IMR-90 (cell line): ENCODE measurements at regions not wholly inside any gene's neighbourhood (a gene's known extent, or its start where the extent isn't known, plus 50 kb on each side); places are given as distances from the start of the nearest gene placed in this dataset.

ENCODE experiments used
- ATAC-seq: fragments of 200-7000 bp; cut with Tn5 transposase; 2 replicates; pipeline ENCODE4 v1.9.1; 2020; ENCODE audit warnings: low read depth, mild to moderate bottlenecking, moderate library complexity
- BruUV-seq: library from RNA; stranded (reverse); fragments of 400-500 nt; replicated peaks from 2 replicates; lab custom pipeline; 2021; lab: Mats Ljungman, UMichigan
- CTCF ChIA-PET: fragments of 300-600 bp; formaldehyde crosslinking; extraction: SDS; loops from one replicate; lab custom pipeline; 2021; ENCODE audit warnings: antibody characterized with exemption; lab: Yijun Ruan, JAX
- POLR2A ChIA-PET: fragments of 300-600 bp; sonication (Branson Sonifier 250); formaldehyde crosslinking; loops from one replicate; lab custom pipeline; 2022; ENCODE audit warnings: antibody characterized with exemption; ENCODE audit not compliant: unreplicated experiment; lab: Charles Lee
- DNase-seq: peaks from one replicate; pipeline ENCODE4 v3.0.0; 2013
- H2AFZ ChIP-seq: replicated peaks from 2 replicates; pipeline ENCODE3; 2013; ENCODE audit warnings: low read length, mild to moderate bottlenecking; ENCODE audit not compliant: poor library complexity
- H2AK5ac ChIP-seq: 2 replicates; pipeline ENCODE4 v1.6.1; 2013; ENCODE audit warnings: low read depth, low read length, inconsistent platforms
- H2AK9ac ChIP-seq: replicated peaks from 2 replicates; pipeline ENCODE3; 2013; ENCODE audit warnings: mild to moderate bottlenecking, low read depth, low read length, moderate library complexity; ENCODE audit not compliant: poor library complexity
- H2BK120ac ChIP-seq: 2 replicates; pipeline ENCODE4 v1.6.1; 2013; ENCODE audit warnings: low read depth, low read length, inconsistent platforms
- H2BK15ac ChIP-seq: 3 replicates; pipeline ENCODE4 v1.6.1; 2013; ENCODE audit warnings: low read depth, low read length, inconsistent platforms
- H2BK20ac ChIP-seq: 2 replicates; pipeline ENCODE4 v1.6.1; 2013; ENCODE audit warnings: low read depth, mild to moderate bottlenecking, inconsistent platforms, low read length, moderate library complexity
- H2BK5ac ChIP-seq: 2 replicates; pipeline ENCODE4 v1.6.1; 2013; ENCODE audit warnings: mild to moderate bottlenecking, low read depth, low read length, inconsistent platforms; ENCODE audit not compliant: poor library complexity, severe bottlenecking
- H3K14ac ChIP-seq: replicated peaks from 2 replicates; pipeline ENCODE4 v1.6.1; 2013; ENCODE audit warnings: low read depth, low read length, inconsistent platforms
- H3K18ac ChIP-seq: 2 replicates; pipeline ENCODE4 v1.6.1; 2013; ENCODE audit warnings: low read depth, low read length, control low read depth
- H3K23ac ChIP-seq: 2 replicates; pipeline ENCODE4 v1.6.1; 2013; ENCODE audit warnings: low read depth, low read length, inconsistent platforms
- H3K27ac ChIP-seq: 2 replicates; pipeline ENCODE4 v1.5.1; 2013; ENCODE audit warnings: mild to moderate bottlenecking, control low read depth, low read length; ENCODE audit not compliant: insufficient read depth
- H3K27me3 ChIP-seq: 2 replicates; pipeline ENCODE4 v1.6.1; 2013; ENCODE audit warnings: low read length; ENCODE audit not compliant: control insufficient read depth, insufficient read depth
- H3K36me3 ChIP-seq: 2 replicates; pipeline ENCODE4 v1.6.1; 2013; ENCODE audit warnings: low read length, mixed read lengths; ENCODE audit not compliant: control insufficient read depth, insufficient read depth
- H3K4ac ChIP-seq: 2 replicates; pipeline ENCODE4 v1.6.1; 2013; ENCODE audit warnings: low read depth, low read length, inconsistent platforms
- H3K4me1 ChIP-seq: 2 replicates; pipeline ENCODE4 v1.6.1; 2013; ENCODE audit warnings: low read length, mixed read lengths; ENCODE audit not compliant: control insufficient read depth, insufficient read depth
- H3K4me2 ChIP-seq: 2 replicates; pipeline ENCODE4 v1.6.1; 2013; ENCODE audit warnings: low read depth, mild to moderate bottlenecking, control low read depth, low read length, moderate library complexity
- H3K4me3 ChIP-seq: 2 replicates; pipeline ENCODE4 v1.5.1; 2013; ENCODE audit warnings: low read depth, mild to moderate bottlenecking, control low read depth, low read length, moderate library complexity; ENCODE audit not compliant: insufficient read depth
- H3K56ac ChIP-seq: 2 replicates; pipeline ENCODE4 v1.6.1; 2013; ENCODE audit warnings: low read length, inconsistent platforms; ENCODE audit not compliant: insufficient read depth; ENCODE audit errors: extremely low read depth
- H3K79me1 ChIP-seq, 2 experiments: 2 replicates each; pipeline ENCODE4 v1.6.1; 2013; ENCODE audit warnings: low read length in 2 of 2, inconsistent platforms in 1 of 2, low read depth in 1 of 2
- H3K9ac ChIP-seq: 2 replicates; pipeline ENCODE4 v1.6.1; 2013; ENCODE audit warnings: low read depth, low read length, control low read depth
- H3K9me1 ChIP-seq: 2 replicates; pipeline ENCODE4 v1.6.1; 2013; ENCODE audit warnings: low read length, inconsistent platforms; ENCODE audit not compliant: insufficient read depth
- H3K9me3 ChIP-seq: 2 replicates; pipeline ENCODE4 v1.6.1; 2013; ENCODE audit warnings: low read length; ENCODE audit not compliant: control insufficient read depth, insufficient read depth
- H4K20me1 ChIP-seq: 2 replicates; pipeline ENCODE4 v1.6.1; 2013; ENCODE audit warnings: low read length, inconsistent platforms; ENCODE audit not compliant: insufficient read depth
- H4K5ac ChIP-seq: 2 replicates; pipeline ENCODE4 v1.6.1; 2013; ENCODE audit warnings: mild to moderate bottlenecking, low read depth, low read length, control low read depth
- H4K8ac ChIP-seq, 2 experiments: 2 replicates each; pipeline ENCODE4 v1.6.1; 2013; ENCODE audit warnings: low read depth in 2 of 2, low read length in 2 of 2, control low read depth in 1 of 2, inconsistent platforms in 1 of 2
- H4K91ac ChIP-seq: 2 replicates; pipeline ENCODE4 v1.6.1; 2013; ENCODE audit warnings: low read depth, low read length, inconsistent platforms; ENCODE audit not compliant: insufficient read depth
- MAFK ChIP-seq: IDR thresholded peaks from 2 replicates; pipeline ENCODE4 v1.6.1; 2012; ENCODE audit warnings: low read depth, low read length, improper control_type of control experiment
- WGBS, 2 experiments: methylation state at CpG; one replicate each; pipeline versions ENCODE4 v1.1.5 to v1.1.7; 2013; ENCODE audit warnings: missing lambda C conversion rate in 2 of 2; ENCODE audit not compliant: insufficient read length in 1 of 2; ENCODE audit errors: extremely low coverage in 2 of 2; 5-methylcytosine and 5-hydroxymethylcytosine counted together
- dilution Hi-C: fragments of 300-500 bp; cut with HindIII; formaldehyde crosslinking; loops from one replicate; pipeline ENCODE4 v1.14.3; 2018; ENCODE audit warnings: low sequenced_read_pairs; ENCODE audit not compliant: unreplicated experiment
- in situ Hi-C: fragments of 300-500 bp; cut with MboI; formaldehyde crosslinking; loops from 3 replicates; pipeline ENCODE4 v1.14.3; 2019; ENCODE audit warnings: low sequenced_read_pairs, inconsistent platforms, mixed read lengths
- intact Hi-C: fragments of 100-400 bp; cut with micrococcal nuclease; formaldehyde crosslinking; loops from 2 replicates; pipeline ENCODE4 v1.10.0; 2022

GRCh38 chr2:59076079-59076619 lies 835.0 kb upstream of the FANCL start:
- Histone ChIP-seq H3K36me3 (no peaks in the 10 kb centered on the region), H3K27me3 (no peaks in the 10 kb centered on the region), H3K4me3 (no peak overlapping the region), H3K9me1 (no peaks in the 10 kb centered on the region), H3K18ac (no peak overlapping the region), H2AK9ac (no peak overlapping the region), H3K23ac (no peak overlapping the region), H3K4me2 (no peak overlapping the region), H3K79me1 (no peaks in the 10 kb centered on the region), H2BK15ac (no peak overlapping the region), H3K4me1 (no peaks in the 10 kb centered on the region), H3K9ac (no peak overlapping the region), H2AFZ (no peak overlapping the region), H2BK20ac (no peak overlapping the region), H2AK5ac (no peak overlapping the region), H3K56ac (no peak overlapping the region), H2BK120ac (no peak overlapping the region), H3K4ac (no peak overlapping the region), H4K91ac (no peak overlapping the region), H3K27ac (no peak overlapping the region), H3K14ac (no peak overlapping the region), H4K8ac (no peak overlapping the region), H4K5ac (no peak overlapping the region), H4K20me1 (no peaks in the 10 kb centered on the region), H3K9me3 (no peaks in the 10 kb centered on the region), H2BK5ac (no peak overlapping the region)
- no TSS peak for BruUV-seq
- in situ Hi-C loops: no loop called here
- no peak for DNase-seq
- ChIA-PET POLR2A (no interaction called here), CTCF (interaction anchor here (1.0 kb wide), 1 partner anchor 51 kb away, joined by 3 read pairs; no protein-coding TSS in a partner anchor)
- ATAC-seq: no peak
- TF ChIP-seq MAFK: no peak
- dilution Hi-C loops: no loop called here
- no CpG with 5 or more reads among the region's 5 CpGs for WGBS, 2 experiments
- intact Hi-C loops: no loop called here
